ENCODE measurements at regions not wholly inside any gene's neighbourhood (a gene's known extent, or its start where the extent isn't known, plus 50 kb on each side); places are given as distances from the start of the nearest gene placed in this dataset.

- H3K9ac ChIP-seq (ENCODE audit: low read length) = no peak overlapping the region
- no peaks in the 10 kb centered on the region for H3K27me3 ChIP-seq (replicated peaks; ENCODE audit: insufficient read depth, low read length)
- no peaks in the 10 kb centered on the region for H3K9me2 ChIP-seq (replicated peaks; ENCODE audit: insufficient read depth, low read length)
- no peak overlapping the region for H3K4me3 ChIP-seq (ENCODE audit: low read length)
- no peaks in the 10 kb centered on the region for H3K79me2 ChIP-seq (ENCODE audit: low read length)
- no peak overlapping the region for H3K27ac ChIP-seq (ENCODE audit: low read length)
- H3K4me2 ChIP-seq (ENCODE audit: low read depth, low read length) = no peak overlapping the region
- H3K4me1 ChIP-seq (ENCODE audit: low read length) = no peaks in the 10 kb centered on the region
- no peak overlapping the region for H2AFZ ChIP-seq (ENCODE audit: low read length)
- H4K20me1 ChIP-seq (ENCODE audit: insufficient read depth, low read length) = no peaks in the 10 kb centered on the region
- no peak for DNase-seq
- TF ChIP-seq, protein P1, sequence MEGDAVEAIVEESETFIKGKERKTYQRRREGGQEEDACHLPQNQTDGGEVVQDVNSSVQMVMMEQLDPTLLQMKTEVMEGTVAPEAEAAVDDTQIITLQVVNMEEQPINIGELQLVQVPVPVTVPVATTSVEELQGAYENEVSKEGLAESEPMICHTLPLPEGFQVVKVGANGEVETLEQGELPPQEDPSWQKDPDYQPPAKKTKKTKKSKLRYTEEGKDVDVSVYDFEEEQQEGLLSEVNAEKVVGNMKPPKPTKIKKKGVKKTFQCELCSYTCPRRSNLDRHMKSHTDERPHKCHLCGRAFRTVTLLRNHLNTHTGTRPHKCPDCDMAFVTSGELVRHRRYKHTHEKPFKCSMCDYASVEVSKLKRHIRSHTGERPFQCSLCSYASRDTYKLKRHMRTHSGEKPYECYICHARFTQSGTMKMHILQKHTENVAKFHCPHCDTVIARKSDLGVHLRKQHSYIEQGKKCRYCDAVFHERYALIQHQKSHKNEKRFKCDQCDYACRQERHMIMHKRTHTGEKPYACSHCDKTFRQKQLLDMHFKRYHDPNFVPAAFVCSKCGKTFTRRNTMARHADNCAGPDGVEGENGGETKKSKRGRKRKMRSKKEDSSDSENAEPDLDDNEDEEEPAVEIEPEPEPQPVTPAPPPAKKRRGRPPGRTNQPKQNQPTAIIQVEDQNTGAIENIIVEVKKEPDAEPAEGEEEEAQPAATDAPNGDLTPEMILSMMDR (IDR thresholded peaks at IDR 0.05; ENCODE audit: low read length) = no peak
- TF ChIP-seq EZH2 (optimal IDR thresholded peaks at IDR 0.05; ENCODE audit: low read depth, low read length) (no peak), EZH2phosphoT487 (IDR thresholded peaks at IDR 0.05; ENCODE audit: low read length) (no peak)
- H3K36me3 ChIP-seq (replicated peaks; ENCODE audit: insufficient read depth, low read length) = no peaks in the 10 kb centered on the region
- H3F3A ChIP-seq (ENCODE audit: insufficient read depth, low read length) = no peaks in the 10 kb centered on the region
- no peaks in the 10 kb centered on the region for H3K9me3 ChIP-seq (replicated peaks; ENCODE audit: insufficient read depth, low read length)
Observed at GRCh38 chr20:51327251-51327841, 215.2 kb downstream of the NFATC2 start.

- Histone ChIP-seq H3K27ac (ENCODE audit: low read length) (no peak overlapping the region), H3K9ac (ENCODE audit: low read length) (no peak overlapping the region)
Observed at GRCh38 chr20:51326201-51326819, 216.2 kb downstream of the NFATC2 start.

DNA sequence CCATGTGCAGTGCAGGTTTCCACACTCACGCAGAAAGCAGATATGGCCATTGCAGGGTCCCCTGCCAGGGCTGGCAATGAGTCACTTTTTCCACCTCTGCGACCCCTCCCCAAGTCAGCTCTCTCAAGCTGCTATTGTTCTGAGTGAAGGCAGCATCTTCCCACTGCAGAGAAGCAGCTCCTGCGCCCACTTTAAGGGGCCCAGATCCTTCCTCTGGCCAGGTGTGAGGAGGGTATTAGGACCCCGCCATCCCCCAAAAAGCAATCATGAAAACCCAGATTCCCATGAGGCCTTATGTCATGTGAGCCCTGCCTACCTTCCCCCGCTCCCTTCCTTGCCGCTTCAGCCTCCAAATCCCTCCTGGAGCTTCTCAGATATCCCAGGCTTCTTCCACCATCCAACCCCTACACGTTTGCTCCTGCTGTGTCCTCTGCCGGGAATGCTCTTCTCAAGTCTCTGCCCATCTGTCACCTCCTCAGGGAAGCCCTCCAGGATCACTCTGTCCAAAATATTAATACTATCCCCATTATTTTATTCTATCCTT, 220.3 kb downstream of the NFATC2 start:
- H3K79me2 ChIP-seq (ENCODE audit: low read length) = no peaks in the 10 kb centered on the region
- no peaks in the 10 kb centered on the region for H3K9me3 ChIP-seq (replicated peaks; ENCODE audit: insufficient read depth, low read length)
- no peak overlapping the region for H3K4me3 ChIP-seq (ENCODE audit: low read length)
- no peak for DNase-seq
- H3K36me3 ChIP-seq (replicated peaks; ENCODE audit: insufficient read depth, low read length) = no peaks in the 10 kb centered on the region
- no peaks in the 10 kb centered on the region for H3K27me3 ChIP-seq (replicated peaks; ENCODE audit: insufficient read depth, low read length)
- H3K4me2 ChIP-seq (ENCODE audit: low read depth, low read length) = no peak overlapping the region
- no peaks in the 10 kb centered on the region for H3K4me1 ChIP-seq (ENCODE audit: low read length)
- no peak overlapping the region for H3K27ac ChIP-seq (ENCODE audit: low read length)
- no peaks in the 10 kb centered on the region for H4K20me1 ChIP-seq (ENCODE audit: insufficient read depth, low read length)
- H3K9me2 ChIP-seq (replicated peaks; ENCODE audit: insufficient read depth, low read length) = no peaks in the 10 kb centered on the region
- TF ChIP-seq EZH2phosphoT487 (IDR thresholded peaks at IDR 0.05; ENCODE audit: low read length) = no peak
- TF ChIP-seq EZH2 (optimal IDR thresholded peaks at IDR 0.05; ENCODE audit: low read depth, low read length) = no peak
- TF ChIP-seq, protein P1 (IDR thresholded peaks at IDR 0.05; ENCODE audit: low read length) = no peak
- H3K9ac ChIP-seq (ENCODE audit: low read length) = no peak overlapping the region
- H2AFZ ChIP-seq (ENCODE audit: low read length) = no peak overlapping the region
- no peaks in the 10 kb centered on the region for H3F3A ChIP-seq (ENCODE audit: insufficient read depth, low read length)

More at GRCh38 chr20:51326201-51326819, 216.2 kb downstream of the NFATC2 start:
- Histone ChIP-seq H3K4me1 (ENCODE audit: low read length) (no peaks in the 10 kb centered on the region), H3K27me3 (replicated peaks; ENCODE audit: insufficient read depth, low read length) (no peaks in the 10 kb centered on the region), H2AFZ (ENCODE audit: low read length) (no peak overlapping the region), H3K79me2 (ENCODE audit: low read length) (no peaks in the 10 kb centered on the region), H3F3A (ENCODE audit: insufficient read depth, low read length) (no peaks in the 10 kb centered on the region), H3K9me3 (replicated peaks; ENCODE audit: insufficient read depth, low read length) (no peaks in the 10 kb centered on the region), H3K36me3 (replicated peaks; ENCODE audit: insufficient read depth, low read length) (no peaks in the 10 kb centered on the region), H3K4me2 (ENCODE audit: low read depth, low read length) (no peak overlapping the region), H3K4me3 (ENCODE audit: low read length) (no peak overlapping the region), H4K20me1 (ENCODE audit: insufficient read depth, low read length) (no peaks in the 10 kb centered on the region), H3K9me2 (replicated peaks; ENCODE audit: insufficient read depth, low read length) (no peaks in the 10 kb centered on the region)
- TF ChIP-seq, protein P1 (IDR thresholded peaks at IDR 0.05; ENCODE audit: low read length) = peak; percentile 89
- no peak for TF ChIP-seq EZH2 (optimal IDR thresholded peaks at IDR 0.05; ENCODE audit: low read depth, low read length)
- peak; percentile 51 for DNase-seq
